Heart left ventricle (tissue), 16 donors: ENCODE measurements at regions not wholly inside any gene's neighbourhood (a gene's known extent, or its start where the extent isn't known, plus 50 kb on each side); places are given as distances from the start of the nearest gene placed in this dataset.

ENCODE experiments used
- ATAC-seq, 4 donors: fragments of 200-7000 bp; cut with Tn5 transposase; one replicate each; pipeline ENCODE4 v1.9.1; 2020 to 2022; ENCODE audit warnings: moderate library complexity in 4 of 4, mild to moderate bottlenecking in 3 of 4, moderate number of reproducible peaks in 1 of 4
- DNase-seq, 5 donors: peaks; one replicate each; pipeline ENCODE4 v3.0.0-alpha.2; 2020
- H3K27ac ChIP-seq, 12 donors: fragments of 200-600 bp; sonication (generic) in 4 of 12; one replicate each; pipeline versions ENCODE4 v1.5.0 to v1.8.0; 2016 to 2022; ENCODE audit warnings: mild to moderate bottlenecking in 2 of 12
- H3K27me3 ChIP-seq, 9 donors: fragments of 200-600 bp; sonication (generic) in 2 of 9; one replicate each; pipeline versions ENCODE4 v1.5.1 to v1.8.0; 2016 to 2022; ENCODE audit warnings: mild to moderate bottlenecking in 3 of 9
- H3K36me3 ChIP-seq, 9 donors: fragments of 200-600 bp; sonication (generic) in 2 of 9; one replicate each; pipeline versions ENCODE4 v1.5.0 to v1.8.0; 2018 to 2022; ENCODE audit warnings: mild to moderate bottlenecking in 2 of 9
- H3K4me1 ChIP-seq, 12 donors: fragments of 200-600 bp; sonication (generic) in 4 of 12; one replicate each; pipeline versions ENCODE4 v1.5.0 to v1.8.0; 2016 to 2022; ENCODE audit warnings: mild to moderate bottlenecking in 3 of 12
- H3K4me3 ChIP-seq, 12 donors: fragments of 200-600 bp; sonication (generic) in 4 of 12; one replicate each; pipeline versions ENCODE4 v1.5.0 to v1.8.0; 2017 to 2022; ENCODE audit warnings: mild to moderate bottlenecking in 9 of 12, moderate library complexity in 4 of 12
- H3K9me3 ChIP-seq, 12 donors: fragments of 200-600 bp; sonication (generic) in 4 of 12; one replicate each; pipeline versions ENCODE4 v1.5.0 to v1.8.0; 2016 to 2022; ENCODE audit warnings: mild to moderate bottlenecking in 1 of 12
- POLR2A ChIP-seq, 2 donors: fragments of 450-650 bp; IDR thresholded peaks; one replicate each; pipeline ENCODE4 v1.6.1; 2017; ENCODE audit warnings: antibody characterized with exemption in 2 of 2, mild to moderate bottlenecking in 2 of 2, moderate library complexity in 2 of 2
- WGBS, 4 donors: extraction: QIAGEN DNeasy Blood & Tissue Kit in 2 of 4; methylation state at CpG; one replicate each; pipeline versions ENCODE4 v1.1.5 to v1.1.7; 2013 to 2018; 5-methylcytosine and 5-hydroxymethylcytosine counted together
- intact Hi-C, 10 donors: fragments of 100-400 bp; cut with DNase I; formaldehyde crosslinking; loops; one replicate each; pipeline versions ENCODE4 v1.11.1 to v1.14.2; 2022
- TF ChIP-seq, protein P1 (sequence below), 12 donors: fragments of 200-600 bp; sonication (generic) in 4 of 12; IDR thresholded peaks; one replicate each; pipeline versions ENCODE4 v1.5.0 to v1.8.0; 2018 to 2022; ENCODE audit warnings: antibody characterized with exemption in 12 of 12, mild to moderate bottlenecking in 5 of 12
- donor health status: ischemic (EF 13 %, LVEDD 7.1; RV severe dilation, severe dysfunction).
- donor health status: healthy with polysubstance abuse.
- donor health status: DM: no; HTN: yes; CAD: no.
- donor health status: DM: no; HTN: no; CAD: no.
- donor health status: ischemic (EF 25% LVEDD 6.9; RV normal size, moderate dysfunction).
- donor health status: ischemic (EF 25% LVEDD 5.7; RV mildly dilated, moderate dysfunction).
- donor health status: healthy.
- donor health status: DM: yes; HTN: yes; CAD: no.
- donor health status: ischemic (EF 35%, LVEDD 5.7; RV mildly dilated, moderate dysfunction).
- donor health status: nonischemic (EF 11% LVEDD 7.7; RV severe dilation, severe dysfunction).
- donor health status: DM: yes; HTN: yes; CAD: no.
- donor health status: PGD.
- donor health status: ischemic (EF 29% LVEDD 5.4; RV normal size, mild dysfunction).
- donor health status: nonischemic (EF 23%, LVEDD 6.1; RV moderate dilation, normal function).

DNA sequence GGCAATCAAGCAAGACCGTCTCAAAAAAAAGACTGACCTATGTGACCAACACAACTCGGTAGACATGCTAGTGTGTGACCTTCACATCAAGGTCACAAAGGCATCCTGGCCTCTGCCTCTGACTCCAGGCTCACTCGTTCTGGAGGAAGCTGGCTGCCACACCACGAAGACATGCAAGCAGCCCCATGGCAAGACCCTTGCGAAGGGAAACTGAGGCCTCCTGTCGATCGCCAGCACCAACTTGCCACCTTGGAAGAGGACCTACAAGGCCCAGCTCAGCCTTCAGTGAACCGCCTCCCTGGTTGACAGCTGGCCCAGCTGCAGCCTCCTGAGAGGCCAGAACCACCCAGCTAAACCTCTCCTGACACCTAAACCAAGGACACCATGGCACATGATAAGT lies 79.3 kb upstream of the ASAP2 start:
- H3K27me3 ChIP-seq, result no peaks in the 10 kb centered on the region
- peaks cover 0 to 3% (median 0%) of the 10 kb centered on the region in 12 donors for H3K9me3 ChIP-seq
- no peaks in the 10 kb centered on the region for H3K36me3 ChIP-seq
- ATAC-seq, result no peak
- no peak overlapping the region for H3K27ac ChIP-seq
- intact Hi-C loops, result no loop called here
- H3K4me1 ChIP-seq, result no peaks in the 10 kb centered on the region
- no peak for DNase-seq
- WGBS, 4 donors, result 90 to 96% (median 96%) methylated on average over 8 of the region's 8 CpGs
- no peak for TF ChIP-seq POLR2A (IDR thresholded peaks at IDR 0.05)
- TF ChIP-seq, protein P1, sequence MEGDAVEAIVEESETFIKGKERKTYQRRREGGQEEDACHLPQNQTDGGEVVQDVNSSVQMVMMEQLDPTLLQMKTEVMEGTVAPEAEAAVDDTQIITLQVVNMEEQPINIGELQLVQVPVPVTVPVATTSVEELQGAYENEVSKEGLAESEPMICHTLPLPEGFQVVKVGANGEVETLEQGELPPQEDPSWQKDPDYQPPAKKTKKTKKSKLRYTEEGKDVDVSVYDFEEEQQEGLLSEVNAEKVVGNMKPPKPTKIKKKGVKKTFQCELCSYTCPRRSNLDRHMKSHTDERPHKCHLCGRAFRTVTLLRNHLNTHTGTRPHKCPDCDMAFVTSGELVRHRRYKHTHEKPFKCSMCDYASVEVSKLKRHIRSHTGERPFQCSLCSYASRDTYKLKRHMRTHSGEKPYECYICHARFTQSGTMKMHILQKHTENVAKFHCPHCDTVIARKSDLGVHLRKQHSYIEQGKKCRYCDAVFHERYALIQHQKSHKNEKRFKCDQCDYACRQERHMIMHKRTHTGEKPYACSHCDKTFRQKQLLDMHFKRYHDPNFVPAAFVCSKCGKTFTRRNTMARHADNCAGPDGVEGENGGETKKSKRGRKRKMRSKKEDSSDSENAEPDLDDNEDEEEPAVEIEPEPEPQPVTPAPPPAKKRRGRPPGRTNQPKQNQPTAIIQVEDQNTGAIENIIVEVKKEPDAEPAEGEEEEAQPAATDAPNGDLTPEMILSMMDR (IDR thresholded peaks at IDR 0.05), result no peak
- H3K4me3 ChIP-seq, result no peak overlapping the region

- H3K36me3 ChIP-seq, result no peaks in the 10 kb centered on the region
- no peak overlapping the region for H3K4me3 ChIP-seq
- DNase-seq (no peak), ATAC-seq (no peak)
- H3K27ac ChIP-seq, result no peak overlapping the region
- H3K4me1 ChIP-seq, result no peaks in the 10 kb centered on the region
- intact Hi-C loops, result no loop called here
- TF ChIP-seq, protein P1 (IDR thresholded peaks at IDR 0.05), result no peak
- TF ChIP-seq POLR2A (IDR thresholded peaks at IDR 0.05), result no peak
- peaks cover 0 to 3% (median 0%) of the 10 kb centered on the region in 12 donors for H3K9me3 ChIP-seq
- no peaks in the 10 kb centered on the region for H3K27me3 ChIP-seq
- WGBS, 4 donors, result 95 to 99% (median 98%) methylated on average over 3 of the region's 3 CpGs
These were observed 80.1 kb upstream of the ASAP2 start for GRCh38 chr2:9126540-9126939.

DNA sequence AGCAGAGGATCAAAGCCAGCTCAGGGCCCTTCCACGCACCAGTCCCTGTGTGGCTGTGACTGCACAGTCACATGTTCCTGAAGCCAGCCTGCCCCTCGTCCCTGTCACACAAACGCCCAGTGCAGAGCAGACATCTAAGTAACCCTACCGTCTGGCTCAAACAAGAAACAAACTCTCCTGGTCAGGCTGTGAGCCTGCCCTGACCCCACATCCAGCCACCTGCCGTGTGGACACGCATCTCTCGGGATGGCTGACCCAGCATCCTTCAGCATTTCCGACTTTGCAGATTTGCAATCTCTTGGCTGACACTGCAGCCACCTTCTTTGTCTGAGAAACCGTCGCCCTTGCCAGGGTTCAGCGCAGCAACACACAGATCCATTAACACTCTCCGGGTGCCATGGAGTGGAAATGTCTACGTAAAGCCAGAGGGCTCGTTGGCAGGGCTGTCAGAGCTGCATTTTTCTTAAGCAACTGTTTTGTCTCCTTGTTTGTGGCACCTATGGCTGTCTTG lies 82.3 kb upstream of the ASAP2 start:
- DNase-seq, result no peak
- Histone ChIP-seq H3K4me1 (no peaks in the 10 kb centered on the region), H3K36me3 (no peaks in the 10 kb centered on the region), H3K27ac (no peak overlapping the region), H3K4me3 (no peak overlapping the region), H3K27me3 (no peaks in the 10 kb centered on the region), H3K9me3 (peaks cover 0 to 3% (median 0%) of the 10 kb centered on the region in 12 donors)
- TF ChIP-seq, protein P1 (IDR thresholded peaks at IDR 0.05), result no peak
- TF ChIP-seq POLR2A (IDR thresholded peaks at IDR 0.05), result no peak
- ATAC-seq, result peak; percentile 20 to 75 (median 51)
- intact Hi-C loops, result no loop called here
- 34 to 43% (median 42%) methylated on average over 13 to 14 of the region's 14 CpGs for whole genome bisulfite sequencing, 4 donors

GRCh38 chr2:9123069-9123468 lies 83.5 kb upstream of the ASAP2 start:
- intact Hi-C loops, result no loop called here
- Histone ChIP-seq H3K36me3 (no peaks in the 10 kb centered on the region), H3K4me1 (no peaks in the 10 kb centered on the region), H3K27ac (no peak overlapping the region), H3K9me3 (peaks cover 0 to 3% (median 0%) of the 10 kb centered on the region in 12 donors), H3K4me3 (no peak overlapping the region), H3K27me3 (no peaks in the 10 kb centered on the region)
- ATAC-seq (peak in 1 of 4 donors; percentile 32), DNase-seq (no peak)
- TF ChIP-seq POLR2A (IDR thresholded peaks at IDR 0.05), result no peak
- TF ChIP-seq, protein P1 (IDR thresholded peaks at IDR 0.05), result no peak
- 73 to 85% (median 77%) methylated on average over 5 of the region's 5 CpGs for WGBS, 4 donors
